HepG2 (cell line): ENCODE measurements at regions not wholly inside any gene's neighbourhood (a gene's known extent, or its start where the extent isn't known, plus 50 kb on each side); places are given as distances from the start of the nearest gene placed in this dataset.

Source experiments
- ATRX ChIP-seq: sonication (generic); formaldehyde crosslinking; IDR thresholded peaks from 2 replicates; pipeline ENCODE4 v1.4.0; 2020; ENCODE audit warnings: missing genetic modification reagents, borderline replicate concordance
- CCAR2 ChIP-seq: fragments of 200-400 bp; formaldehyde crosslinking; optimal IDR thresholded peaks from 2 replicates; pipeline ENCODE3; 2018; ENCODE audit warnings: low read depth, mild to moderate bottlenecking, low read length, moderate library complexity
- CCDC6 ChIP-seq: sonication (generic); formaldehyde crosslinking; IDR thresholded peaks from 2 replicates; pipeline ENCODE4 v1.8.1; 2022; ENCODE audit warnings: mild to moderate bottlenecking, missing genetic modification reagents, moderate library complexity
- DR1 ChIP-seq: sonication (generic); formaldehyde crosslinking; IDR thresholded peaks from 2 replicates; pipeline ENCODE4 v1.8.0; 2021; ENCODE audit warnings: mild to moderate bottlenecking, missing genetic modification reagents, inconsistent platforms
- FOSL1 ChIP-seq: sonication (generic); formaldehyde crosslinking; IDR thresholded peaks from 2 replicates; pipeline ENCODE4 v1.9.0; 2021; ENCODE audit warnings: missing genetic modification reagents, borderline replicate concordance
- FOXO1 ChIP-seq: sonication (generic); formaldehyde crosslinking; IDR thresholded peaks from 2 replicates; pipeline ENCODE4 v1.4.0; 2020; ENCODE audit warnings: missing genetic modification reagents
- HES4 ChIP-seq: sonication (generic); formaldehyde crosslinking; IDR thresholded peaks from 2 replicates; pipeline ENCODE4 v1.9.0; 2021; ENCODE audit warnings: mild to moderate bottlenecking, missing genetic modification reagents, borderline replicate concordance
- HMGXB3 ChIP-seq: sonication (generic); formaldehyde crosslinking; IDR thresholded peaks from 2 replicates; pipeline ENCODE4 v1.4.0; 2020; ENCODE audit warnings: missing genetic modification reagents, borderline replicate concordance
- KMT2B ChIP-seq: IDR thresholded peaks from 2 replicates; pipeline ENCODE4 v1.6.1; 2016; ENCODE audit warnings: missing genetic modification reagents, missing compliant biosample characterization
- MXD4 ChIP-seq: IDR thresholded peaks from 2 replicates; pipeline ENCODE4 v1.6.1; 2016; ENCODE audit warnings: mild to moderate bottlenecking, missing biosample characterization, missing genetic modification reagents
- TCF7 ChIP-seq: sonication (generic); IDR thresholded peaks from 2 replicates; pipeline ENCODE4 v1.6.1; 2016; ENCODE audit warnings: antibody characterized with exemption, low read depth
- TP53 ChIP-seq: sonication (generic); formaldehyde crosslinking; conservative IDR thresholded peaks from 2 replicates; pipeline ENCODE4 v1.4.0; 2020; ENCODE audit warnings: missing genetic modification reagents
- TRAFD1 ChIP-seq: sonication (generic); formaldehyde crosslinking; IDR thresholded peaks from 2 replicates; pipeline ENCODE4 v1.5.1; 2020; ENCODE audit warnings: missing genetic modification reagents, mild to moderate bottlenecking, borderline replicate concordance
- ZBTB21 ChIP-seq: sonication (generic); formaldehyde crosslinking; IDR thresholded peaks from 2 replicates; pipeline ENCODE4 v1.4.0; 2020; ENCODE audit warnings: missing genetic modification reagents
- ZHX1 ChIP-seq: sonication (generic); formaldehyde crosslinking; IDR thresholded peaks from 2 replicates; pipeline ENCODE4 v1.8.1; 2022; ENCODE audit warnings: low read depth, mild to moderate bottlenecking, missing genetic modification reagents
- ZIK1 ChIP-seq: sonication (generic); formaldehyde crosslinking; IDR thresholded peaks from 2 replicates; pipeline ENCODE4 v1.5.0; 2020; ENCODE audit warnings: mild to moderate bottlenecking, low read depth, missing genetic modification reagents, borderline replicate concordance
- ZNF121 ChIP-seq: sonication (generic); formaldehyde crosslinking; IDR thresholded peaks from 2 replicates; pipeline ENCODE4 v1.5.0; 2020; ENCODE audit warnings: mild to moderate bottlenecking, missing genetic modification reagents
- ZNF33B ChIP-seq: sonication (generic); formaldehyde crosslinking; IDR thresholded peaks from 2 replicates; pipeline ENCODE4 v1.5.1; 2020; ENCODE audit warnings: mild to moderate bottlenecking, missing genetic modification reagents
- ZNF431 ChIP-seq: sonication (generic); formaldehyde crosslinking; IDR thresholded peaks from 2 replicates; pipeline ENCODE4 v1.9.0; 2022; ENCODE audit warnings: missing genetic modification reagents, low read depth, mild to moderate bottlenecking, borderline replicate concordance
- ZNF484 ChIP-seq: sonication (generic); formaldehyde crosslinking; IDR thresholded peaks from 2 replicates; pipeline ENCODE4 v1.5.1; 2020; ENCODE audit warnings: mild to moderate bottlenecking, low read depth, missing genetic modification reagents, borderline replicate concordance
- ZNF513 ChIP-seq: sonication (generic); formaldehyde crosslinking; conservative IDR thresholded peaks from 2 replicates; pipeline ENCODE4 v1.5.0; 2020; ENCODE audit warnings: missing genetic modification reagents
- ZSCAN25 ChIP-seq: sonication (generic); formaldehyde crosslinking; IDR thresholded peaks from 2 replicates; pipeline ENCODE4 v1.8.0; 2022; ENCODE audit warnings: mild to moderate bottlenecking, missing genetic modification reagents

- TF ChIP-seq HMGXB3 (no peak), FOXO1 (no peak), TCF7 (0 out of 2 replicates have a peak, but pooled peaks have one; percentile 22), ZNF513 (CRISPR knock-in tag) (no peak), TRAFD1 (CRISPR knock-in tag) (no peak), CCDC6 (CRISPR knock-in tag) (0 out of 2 replicates have a peak, but pooled peaks have one; percentile 25), FOSL1 (CRISPR knock-in tag) (no peak), KMT2B (peak; percentile 27; the same call in 1 of the 2 replicates), CCAR2 (no peak), TP53 (CRISPR knock-in tag) (no peak), ZNF431 (no peak), ZBTB21 (no peak), ZNF484 (CRISPR knock-in tag) (no peak), ZHX1 (no peak), ZNF33B (CRISPR knock-in tag) (no peak), ZNF121 (CRISPR knock-in tag) (no peak), HES4 (CRISPR knock-in tag) (no peak), ZIK1 (CRISPR knock-in tag) (no peak), DR1 (no peak), MXD4 (CRISPR knock-in tag) (no peak), ZSCAN25 (CRISPR knock-in tag) (no peak), ATRX (CRISPR knock-in tag) (no peak)
Observed at GRCh38 chr6:81897793-81898192, 145.3 kb upstream of the TENT5A start (continued).
